Tibial nerve (tissue), 4 donors: ENCODE measurements at regions not wholly inside any gene's neighbourhood (a gene's known extent, or its start where the extent isn't known, plus 50 kb on each side); places are given as distances from the start of the nearest gene placed in this dataset.

ENCODE experiments used
- DNase-seq, 2 donors: peaks; one replicate each; pipeline ENCODE4 v3.0.0-alpha.2; 2019; ENCODE audit warnings: low spot score in 2 of 2
- H3K27ac ChIP-seq, 4 donors: fragments of 200-600 bp; sonication (generic) in 3 of 4; one replicate each; pipeline ENCODE4 v1.5.1; 2017 to 2019; ENCODE audit warnings: mild to moderate bottlenecking in 1 of 4
- H3K27me3 ChIP-seq, 2 donors: fragments of 200-600 bp; sonication (generic) in 1 of 2; one replicate each; pipeline versions ENCODE4 v1.5.1 to v1.6.0; 2017 to 2019
- H3K36me3 ChIP-seq, 3 donors: fragments of 200-600 bp; sonication (generic); one replicate each; pipeline ENCODE4 v1.5.1; 2018 to 2019
- H3K4me1 ChIP-seq, 4 donors: fragments of 200-600 bp; sonication (generic) in 3 of 4; one replicate each; pipeline ENCODE4 v1.5.1; 2017 to 2019
- H3K4me3 ChIP-seq, 4 donors: fragments of 200-600 bp; sonication (generic) in 3 of 4; one replicate each; pipeline ENCODE4 v1.5.1; 2017 to 2019; ENCODE audit warnings: mild to moderate bottlenecking in 1 of 4, moderate library complexity in 1 of 4
- H3K9me3 ChIP-seq, 4 donors: fragments of 200-600 bp; sonication (generic) in 3 of 4; one replicate each; pipeline ENCODE4 v1.5.1; 2017 to 2019
- CTCF ChIP-seq, 5 experiments: fragments of 200-600 bp in 3 of 5; fragments of 450-650 bp in 2 of 5; sonication (generic) in 3 of 5; IDR thresholded peaks; one replicate each; pipeline ENCODE4 v1.5.1; 2016 to 2019; ENCODE audit warnings: antibody characterized with exemption in 5 of 5, mild to moderate bottlenecking in 3 of 5, moderate library complexity in 2 of 5
- EP300 ChIP-seq, 2 donors: sonication (generic); formaldehyde crosslinking; IDR thresholded peaks; one replicate each; pipeline ENCODE4 v1.6.1; 2017; ENCODE audit warnings: antibody characterized with exemption in 2 of 2, mild to moderate bottlenecking in 1 of 2
- POLR2A ChIP-seq, 2 donors: fragments of 450-650 bp; IDR thresholded peaks; one replicate each; pipeline ENCODE4 v1.6.1; 2017; ENCODE audit warnings: antibody characterized with exemption in 2 of 2, mild to moderate bottlenecking in 2 of 2, moderate library complexity in 2 of 2
- WGBS, 2 donors: methylation state at CpG; one replicate each; pipeline ENCODE4 v1.1.5; 2018; 5-methylcytosine and 5-hydroxymethylcytosine counted together

GRCh38 chr2:3037196-3038194, 340.1 kb downstream of the EIPR1 start:
- H3K4me3 ChIP-seq = no peak overlapping the region
- whole genome bisulfite sequencing, 2 donors = 94 to 96% methylated on average over 29 of the region's 29 CpGs
- H3K36me3 ChIP-seq = no peaks in the 10 kb centered on the region
- H3K27me3 ChIP-seq = no peaks in the 10 kb centered on the region
- peaks cover 0 to 3% (median 0%) of the 10 kb centered on the region in 4 donors for H3K9me3 ChIP-seq
- no peak for DNase-seq
- no peak for TF ChIP-seq EP300 (IDR thresholded peaks at IDR 0.05)
- no peak for TF ChIP-seq CTCF (IDR thresholded peaks at IDR 0.05)
- no peak for TF ChIP-seq POLR2A (IDR thresholded peaks at IDR 0.05)
- H3K4me1 ChIP-seq = peaks cover 0 to 7% (median 0%) of the 10 kb centered on the region in 4 donors
- no peak overlapping the region for H3K27ac ChIP-seq

GRCh38 chr2:3036432-3037125, 341.0 kb downstream of the EIPR1 start:
- no peaks in the 10 kb centered on the region for H3K4me1 ChIP-seq
- no peak for TF ChIP-seq EP300 (IDR thresholded peaks at IDR 0.05)
- no peak for TF ChIP-seq POLR2A (IDR thresholded peaks at IDR 0.05)
- no peak for TF ChIP-seq CTCF (IDR thresholded peaks at IDR 0.05)
- H3K27me3 ChIP-seq = no peaks in the 10 kb centered on the region
- no peak overlapping the region for H3K4me3 ChIP-seq
- peaks cover 0 to 3% (median 0%) of the 10 kb centered on the region in 4 donors for H3K9me3 ChIP-seq
- no peak overlapping the region for H3K27ac ChIP-seq
- no peak for DNase-seq
- H3K36me3 ChIP-seq = no peaks in the 10 kb centered on the region
- 94 to 96% methylated on average over 17 to 18 of the region's 18 CpGs for WGBS, 2 donors

- Histone ChIP-seq H3K4me1 (no peaks in the 10 kb centered on the region), H3K4me3 (no peak overlapping the region), H3K27ac (no peak overlapping the region), H3K27me3 (no peaks in the 10 kb centered on the region), H3K9me3 (peaks cover 0 to 3% (median 0%) of the 10 kb centered on the region in 4 donors), H3K36me3 (no peaks in the 10 kb centered on the region)
- TF ChIP-seq POLR2A (IDR thresholded peaks at IDR 0.05) (no peak), EP300 (IDR thresholded peaks at IDR 0.05) (no peak), CTCF (IDR thresholded peaks at IDR 0.05) (no peak)
- DNase-seq = no peak
- WGBS, 2 donors = 88 to 89% methylated on average over 15 to 21 of the region's 21 CpGs
Observed at GRCh38 chr2:3035385-3036050, 342.1 kb downstream of the EIPR1 start.

GRCh38 chr2:3034856-3035255, 342.8 kb downstream of the EIPR1 start:
- H3K27ac ChIP-seq = no peak overlapping the region
- no peak overlapping the region for H3K4me3 ChIP-seq
- H3K9me3 ChIP-seq = peaks cover 0 to 6% (median 0%) of the 10 kb centered on the region in 4 donors
- 72 to 76% methylated on average over 13 of the region's 13 CpGs for WGBS, 2 donors
- TF ChIP-seq POLR2A (IDR thresholded peaks at IDR 0.05) = no peak
- TF ChIP-seq EP300 (IDR thresholded peaks at IDR 0.05) = no peak
- TF ChIP-seq CTCF (IDR thresholded peaks at IDR 0.05) = no peak
- no peak for DNase-seq
- H3K4me1 ChIP-seq = no peaks in the 10 kb centered on the region
- no peaks in the 10 kb centered on the region for H3K36me3 ChIP-seq
- no peaks in the 10 kb centered on the region for H3K27me3 ChIP-seq
